WTC11 (cell line): ENCODE measurements at regions not wholly inside any gene's neighbourhood (a gene's known extent, or its start where the extent isn't known, plus 50 kb on each side); places are given as distances from the start of the nearest gene placed in this dataset.

ENCODE experiments used
- ATAC-seq: fragments of 200-7000 bp; cut with Tn5 transposase; 2 replicates; pipeline ENCODE4 v1.10.0; 2021; ENCODE audit warnings: mild to moderate bottlenecking, moderate library complexity
- CTCF ChIA-PET: fragments of 300-600 bp; sonication (Branson Sonifier 250); formaldehyde crosslinking; loops from one replicate; lab custom pipeline; 2021; ENCODE audit warnings: antibody characterized with exemption; lab: Charles Lee
- POLR2A ChIA-PET: fragments of 350-600 bp; sonication (Branson Sonifier 250); formaldehyde crosslinking; loops from one replicate; lab custom pipeline; 2021; ENCODE audit warnings: antibody characterized with exemption; lab: Charles Lee
- DNase-seq: peaks from one replicate; pipeline ENCODE4 v3.0.0; 2021; ENCODE audit warnings: low spot score
- H3K27ac Mint-ChIP-seq: 2 replicates; pipeline ENCODE4 v1.8.0; 2021; ENCODE audit warnings: mixed read lengths
- H3K27me3 Mint-ChIP-seq: 2 replicates; pipeline ENCODE4 v1.8.0; 2021; ENCODE audit warnings: low read depth, mild to moderate bottlenecking, moderate library complexity, mixed read lengths
- H3K36me3 Mint-ChIP-seq: 2 replicates; pipeline ENCODE4 v1.8.0; 2021; ENCODE audit warnings: mixed read lengths
- H3K4me1 Mint-ChIP-seq: 2 replicates; pipeline ENCODE4 v1.8.0; 2022; ENCODE audit warnings: mixed read lengths
- H3K4me3 Mint-ChIP-seq: 2 replicates; pipeline ENCODE4 v1.8.0; 2021; ENCODE audit warnings: mild to moderate bottlenecking, moderate library complexity, mixed read lengths
- H3K9me3 Mint-ChIP-seq: 2 replicates; pipeline ENCODE4 v1.8.0; 2021; ENCODE audit warnings: mixed read lengths
- ATF2 ChIP-seq: sonication (generic); formaldehyde crosslinking; IDR thresholded peaks from 2 replicates; pipeline ENCODE4 v1.8.1; 2022; ENCODE audit warnings: low read depth, missing genetic modification reagents, borderline replicate concordance
- GTF2I ChIP-seq: fragments of 250-450 bp; sonication (Bioruptor Pico); conservative IDR thresholded peaks from 2 replicates; pipeline ENCODE4 v1.4.0; 2021; ENCODE audit warnings: mild to moderate bottlenecking
- JAZF1 ChIP-seq: fragments of 250-450 bp; sonication (Bioruptor Pico); IDR thresholded peaks from 2 replicates; pipeline ENCODE4 v1.9.0; 2021; ENCODE audit warnings: moderate library complexity, mild to moderate bottlenecking, inconsistent platforms
- MXD4 ChIP-seq: fragments of 250-450 bp; sonication (Bioruptor Pico); IDR thresholded peaks from 2 replicates; pipeline ENCODE4 v1.8.0; 2021; ENCODE audit warnings: mild to moderate bottlenecking, moderate library complexity, borderline replicate concordance
- NR1H2 ChIP-seq: sonication (generic); formaldehyde crosslinking; IDR thresholded peaks from 2 replicates; pipeline ENCODE4 v1.9.0; 2021; ENCODE audit warnings: mild to moderate bottlenecking, moderate library complexity, missing genetic modification reagents
- OVOL2 ChIP-seq: fragments of 250-450 bp; sonication (Bioruptor Pico); IDR thresholded peaks from 2 replicates; pipeline ENCODE4 v1.9.0; 2021; ENCODE audit warnings: mild to moderate bottlenecking, borderline replicate concordance
- PREB ChIP-seq: sonication (generic); formaldehyde crosslinking; IDR thresholded peaks from 2 replicates; pipeline ENCODE4 v1.8.1; 2022; ENCODE audit warnings: mild to moderate bottlenecking, missing genetic modification reagents, moderate library complexity, borderline replicate concordance
- SOX15 ChIP-seq: fragments of 250-450 bp; sonication (Bioruptor Pico); IDR thresholded peaks from 2 replicates; pipeline ENCODE4 v1.9.0; 2021; ENCODE audit warnings: mild to moderate bottlenecking
- TP53 ChIP-seq: sonication (generic); formaldehyde crosslinking; IDR thresholded peaks from 2 replicates; pipeline ENCODE4 v1.8.1; 2023; ENCODE audit warnings: mild to moderate bottlenecking, missing genetic modification reagents
- ZMAT4 ChIP-seq: fragments of 250-450 bp; sonication (Bioruptor Pico); IDR thresholded peaks from 2 replicates; pipeline ENCODE4 v1.9.0; 2021; ENCODE audit warnings: mild to moderate bottlenecking
- ZNF423 ChIP-seq: fragments of 250-450 bp; sonication (Bioruptor Pico); IDR thresholded peaks from 2 replicates; pipeline ENCODE4 v2.1.2; 2022; ENCODE audit warnings: mild to moderate bottlenecking, moderate library complexity
- ZNF671 ChIP-seq: fragments of 250-450 bp; sonication (Bioruptor Pico); IDR thresholded peaks from 2 replicates; pipeline ENCODE4 v1.8.0; 2021; ENCODE audit warnings: mild to moderate bottlenecking
- TF ChIP-seq, protein P1 (sequence below): sonication (generic); formaldehyde crosslinking; IDR thresholded peaks from 2 replicates; pipeline ENCODE4 v1.8.0; 2023; ENCODE audit warnings: missing genetic modification reagents, mild to moderate bottlenecking, borderline replicate concordance
- TF ChIP-seq, protein P2 (sequence below): sonication (generic); formaldehyde crosslinking; IDR thresholded peaks from 2 replicates; pipeline ENCODE4 v1.8.0; 2022; ENCODE audit warnings: mild to moderate bottlenecking, missing genetic modification reagents
- TF ChIP-seq, protein P3 (sequence below): sonication (generic); formaldehyde crosslinking; IDR thresholded peaks from 2 replicates; pipeline ENCODE4 v1.8.1; 2023; ENCODE audit warnings: mild to moderate bottlenecking, missing genetic modification reagents, moderate library complexity
- TF ChIP-seq, protein P4 (sequence below): sonication (generic); formaldehyde crosslinking; IDR thresholded peaks from 2 replicates; pipeline ENCODE4 v1.8.1; 2022; ENCODE audit warnings: low read depth, mild to moderate bottlenecking, moderate library complexity, missing genetic modification reagents, borderline replicate concordance
- TF ChIP-seq, protein P5 (sequence below): fragments of 250-450 bp; sonication (Bioruptor Pico); IDR thresholded peaks from 2 replicates; pipeline ENCODE4 v1.8.0; 2021; ENCODE audit warnings: mild to moderate bottlenecking

DNA sequence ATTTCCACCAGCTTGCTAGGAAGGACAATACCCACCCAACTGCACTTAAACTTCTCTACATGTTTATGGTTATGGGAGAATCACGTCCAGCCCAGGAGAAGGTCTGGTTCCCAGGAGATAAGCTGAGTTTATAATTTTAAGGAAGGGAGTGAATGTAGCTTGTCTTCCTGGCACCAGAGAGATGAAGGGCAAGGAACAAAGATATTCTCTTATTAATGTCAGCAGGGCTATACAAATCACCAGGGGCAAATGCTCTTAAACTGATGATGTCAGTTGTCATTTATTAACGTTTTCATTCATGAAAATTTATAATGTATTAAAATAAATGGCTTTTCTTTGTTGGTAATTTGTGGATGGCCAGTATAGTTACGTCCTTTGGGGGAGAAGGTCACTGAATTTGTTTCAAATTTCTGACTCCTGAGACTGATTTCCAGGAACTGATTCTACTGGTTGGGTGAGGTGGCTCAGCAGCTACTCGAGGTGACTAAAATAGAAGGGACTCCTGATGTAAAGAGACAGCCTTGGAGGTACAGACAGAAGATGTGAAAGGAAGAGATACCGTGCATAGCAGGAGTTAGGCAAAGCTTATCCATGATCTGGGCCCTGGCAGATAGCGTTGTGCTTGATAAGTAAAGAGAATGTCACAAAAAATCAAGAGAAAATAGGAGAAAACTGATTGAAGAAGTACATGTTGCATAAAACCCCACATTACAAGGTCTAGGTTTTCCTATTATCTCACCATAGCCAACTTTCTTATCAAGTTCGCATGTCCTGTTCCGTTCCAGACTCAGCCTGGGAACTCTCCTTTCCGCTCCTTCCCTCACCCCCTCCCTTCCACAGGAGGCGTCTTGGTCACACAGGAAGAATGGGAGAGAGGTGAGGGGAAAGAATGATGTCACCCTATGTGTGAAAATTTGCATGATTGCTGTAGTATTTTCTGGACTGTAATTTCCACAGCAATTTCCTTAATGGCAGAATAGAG lies 367.1 kb upstream of the FAR2 start (continued):
- TF ChIP-seq, protein P1, sequence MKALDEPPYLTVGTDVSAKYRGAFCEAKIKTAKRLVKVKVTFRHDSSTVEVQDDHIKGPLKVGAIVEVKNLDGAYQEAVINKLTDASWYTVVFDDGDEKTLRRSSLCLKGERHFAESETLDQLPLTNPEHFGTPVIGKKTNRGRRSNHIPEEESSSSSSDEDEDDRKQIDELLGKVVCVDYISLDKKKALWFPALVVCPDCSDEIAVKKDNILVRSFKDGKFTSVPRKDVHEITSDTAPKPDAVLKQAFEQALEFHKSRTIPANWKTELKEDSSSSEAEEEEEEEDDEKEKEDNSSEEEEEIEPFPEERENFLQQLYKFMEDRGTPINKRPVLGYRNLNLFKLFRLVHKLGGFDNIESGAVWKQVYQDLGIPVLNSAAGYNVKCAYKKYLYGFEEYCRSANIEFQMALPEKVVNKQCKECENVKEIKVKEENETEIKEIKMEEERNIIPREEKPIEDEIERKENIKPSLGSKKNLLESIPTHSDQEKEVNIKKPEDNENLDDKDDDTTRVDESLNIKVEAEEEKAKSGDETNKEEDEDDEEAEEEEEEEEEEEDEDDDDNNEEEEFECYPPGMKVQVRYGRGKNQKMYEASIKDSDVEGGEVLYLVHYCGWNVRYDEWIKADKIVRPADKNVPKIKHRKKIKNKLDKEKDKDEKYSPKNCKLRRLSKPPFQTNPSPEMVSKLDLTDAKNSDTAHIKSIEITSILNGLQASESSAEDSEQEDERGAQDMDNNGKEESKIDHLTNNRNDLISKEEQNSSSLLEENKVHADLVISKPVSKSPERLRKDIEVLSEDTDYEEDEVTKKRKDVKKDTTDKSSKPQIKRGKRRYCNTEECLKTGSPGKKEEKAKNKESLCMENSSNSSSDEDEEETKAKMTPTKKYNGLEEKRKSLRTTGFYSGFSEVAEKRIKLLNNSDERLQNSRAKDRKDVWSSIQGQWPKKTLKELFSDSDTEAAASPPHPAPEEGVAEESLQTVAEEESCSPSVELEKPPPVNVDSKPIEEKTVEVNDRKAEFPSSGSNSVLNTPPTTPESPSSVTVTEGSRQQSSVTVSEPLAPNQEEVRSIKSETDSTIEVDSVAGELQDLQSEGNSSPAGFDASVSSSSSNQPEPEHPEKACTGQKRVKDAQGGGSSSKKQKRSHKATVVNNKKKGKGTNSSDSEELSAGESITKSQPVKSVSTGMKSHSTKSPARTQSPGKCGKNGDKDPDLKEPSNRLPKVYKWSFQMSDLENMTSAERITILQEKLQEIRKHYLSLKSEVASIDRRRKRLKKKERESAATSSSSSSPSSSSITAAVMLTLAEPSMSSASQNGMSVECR (CRISPR knock-in tag): no peak
- TF ChIP-seq ZMAT4 (CRISPR knock-in tag) (no peak), OVOL2 (CRISPR knock-in tag) (no peak), JAZF1 (CRISPR knock-in tag) (no peak), ZNF671 (CRISPR knock-in tag) (no peak), NR1H2 (CRISPR knock-in tag) (no peak)

DNA sequence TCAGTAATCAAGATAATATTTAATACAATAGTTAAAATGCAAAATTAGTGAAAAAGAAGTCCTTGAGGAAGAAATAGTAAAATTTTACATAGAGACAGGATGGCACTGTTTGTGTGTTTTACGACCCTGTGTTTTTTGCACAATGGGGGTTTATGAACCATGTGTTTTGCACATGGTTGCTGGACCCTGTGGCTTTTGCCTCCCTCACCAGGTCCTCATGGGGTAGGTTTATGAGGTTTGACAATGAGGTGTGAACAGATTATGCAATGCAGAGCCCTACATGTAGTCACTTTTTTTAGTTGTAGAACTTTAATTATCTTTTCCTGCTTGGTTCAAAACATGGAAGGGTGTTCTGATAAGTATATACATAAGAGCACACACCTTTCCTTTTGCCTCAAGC lies 366.3 kb upstream of the FAR2 start:
- peaks cover 5% of the 10 kb centered on the region; the same call in 1 of the 2 replicates for H3K9me3 Mint-ChIP-seq
- ChIA-PET CTCF (no interaction called here), POLR2A (no interaction called here)
- TF ChIP-seq ATF2 (CRISPR knock-in tag) (no peak), PREB (CRISPR knock-in tag) (no peak), MXD4 (no peak), SOX15 (no peak), ZNF423 (CRISPR knock-in tag) (no peak), JAZF1 (CRISPR knock-in tag) (no peak), GTF2I (CRISPR knock-in tag) (no peak), NR1H2 (CRISPR knock-in tag) (no peak), ZMAT4 (CRISPR knock-in tag) (no peak), ZNF671 (CRISPR knock-in tag) (no peak), TP53 (no peak)
- TF ChIP-seq, protein P2, sequence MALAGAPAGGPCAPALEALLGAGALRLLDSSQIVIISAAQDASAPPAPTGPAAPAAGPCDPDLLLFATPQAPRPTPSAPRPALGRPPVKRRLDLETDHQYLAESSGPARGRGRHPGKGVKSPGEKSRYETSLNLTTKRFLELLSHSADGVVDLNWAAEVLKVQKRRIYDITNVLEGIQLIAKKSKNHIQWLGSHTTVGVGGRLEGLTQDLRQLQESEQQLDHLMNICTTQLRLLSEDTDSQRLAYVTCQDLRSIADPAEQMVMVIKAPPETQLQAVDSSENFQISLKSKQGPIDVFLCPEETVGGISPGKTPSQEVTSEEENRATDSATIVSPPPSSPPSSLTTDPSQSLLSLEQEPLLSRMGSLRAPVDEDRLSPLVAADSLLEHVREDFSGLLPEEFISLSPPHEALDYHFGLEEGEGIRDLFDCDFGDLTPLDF (CRISPR knock-in tag): no peak
- TF ChIP-seq, protein P3, sequence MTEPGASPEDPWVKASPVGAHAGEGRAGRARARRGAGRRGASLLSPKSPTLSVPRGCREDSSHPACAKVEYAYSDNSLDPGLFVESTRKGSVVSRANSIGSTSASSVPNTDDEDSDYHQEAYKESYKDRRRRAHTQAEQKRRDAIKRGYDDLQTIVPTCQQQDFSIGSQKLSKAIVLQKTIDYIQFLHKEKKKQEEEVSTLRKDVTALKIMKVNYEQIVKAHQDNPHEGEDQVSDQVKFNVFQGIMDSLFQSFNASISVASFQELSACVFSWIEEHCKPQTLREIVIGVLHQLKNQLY (CRISPR knock-in tag): no peak
- TF ChIP-seq, protein P4, sequence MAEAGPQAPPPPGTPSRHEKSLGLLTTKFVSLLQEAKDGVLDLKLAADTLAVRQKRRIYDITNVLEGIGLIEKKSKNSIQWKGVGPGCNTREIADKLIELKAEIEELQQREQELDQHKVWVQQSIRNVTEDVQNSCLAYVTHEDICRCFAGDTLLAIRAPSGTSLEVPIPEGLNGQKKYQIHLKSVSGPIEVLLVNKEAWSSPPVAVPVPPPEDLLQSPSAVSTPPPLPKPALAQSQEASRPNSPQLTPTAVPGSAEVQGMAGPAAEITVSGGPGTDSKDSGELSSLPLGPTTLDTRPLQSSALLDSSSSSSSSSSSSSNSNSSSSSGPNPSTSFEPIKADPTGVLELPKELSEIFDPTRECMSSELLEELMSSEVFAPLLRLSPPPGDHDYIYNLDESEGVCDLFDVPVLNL (CRISPR knock-in tag): no peak
- TF ChIP-seq, protein P5, sequence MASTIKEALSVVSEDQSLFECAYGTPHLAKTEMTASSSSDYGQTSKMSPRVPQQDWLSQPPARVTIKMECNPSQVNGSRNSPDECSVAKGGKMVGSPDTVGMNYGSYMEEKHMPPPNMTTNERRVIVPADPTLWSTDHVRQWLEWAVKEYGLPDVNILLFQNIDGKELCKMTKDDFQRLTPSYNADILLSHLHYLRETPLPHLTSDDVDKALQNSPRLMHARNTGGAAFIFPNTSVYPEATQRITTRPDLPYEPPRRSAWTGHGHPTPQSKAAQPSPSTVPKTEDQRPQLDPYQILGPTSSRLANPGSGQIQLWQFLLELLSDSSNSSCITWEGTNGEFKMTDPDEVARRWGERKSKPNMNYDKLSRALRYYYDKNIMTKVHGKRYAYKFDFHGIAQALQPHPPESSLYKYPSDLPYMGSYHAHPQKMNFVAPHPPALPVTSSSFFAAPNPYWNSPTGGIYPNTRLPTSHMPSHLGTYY (CRISPR knock-in tag): no peak
- no peaks in the 10 kb centered on the region for H3K27me3 Mint-ChIP-seq
- DNase-seq (no peak), ATAC-seq (no peak)
- no peak overlapping the region for H3K4me3 Mint-ChIP-seq
- no peak overlapping the region for H3K27ac Mint-ChIP-seq
- peaks cover 7% of the 10 kb centered on the region for H3K4me1 Mint-ChIP-seq
- H3K36me3 Mint-ChIP-seq: no peaks in the 10 kb centered on the region
